ENCODE measurements at regions not wholly inside any gene's neighbourhood (a gene's known extent, or its start where the extent isn't known, plus 50 kb on each side); places are given as distances from the start of the nearest gene placed in this dataset.

GRCh38 chr14:25431211-25432076 lies 381.5 kb upstream of the STXBP6 start:
- ATAC-seq, result peak; percentile 97
- H3K27ac ChIP-seq (ENCODE audit: extremely low read length, insufficient read depth, low read length), result no peak overlapping the region
- no peak overlapping the region for H3K9ac ChIP-seq (ENCODE audit: insufficient read depth, low read depth, low read length)
- WGBS (ENCODE audit: low lambda C conversion rate), result 27% methylated on average over 21 of the region's 21 CpGs
- no peak overlapping the region for H3K4me2 ChIP-seq (ENCODE audit: low read depth, low read length)
- H3K36me3 ChIP-seq (replicated peaks in 1 of 2; ENCODE audit: control insufficient read depth in 1 of 2, insufficient read depth in 2 of 2, low read length in 2 of 2), result no peaks in the 10 kb centered on the region
- H2AFZ ChIP-seq (ENCODE audit: low read length), result no peak overlapping the region
- H3K27me3 ChIP-seq (ENCODE audit: control insufficient read depth in 1 of 2, insufficient read depth in 2 of 2, low read length in 2 of 2), result no peaks in the 10 kb centered on the region
- no TSS peak for BruUV-seq (replicated peaks)
- peak; percentile 53 for DNase-seq (ENCODE audit: low spot score)
- peak; percentile 67 for FAIRE-seq
- intact Hi-C loops (cut with micrococcal nuclease; ENCODE audit: unreplicated experiment) (loop anchor here (1.0 kb wide), 1 partner anchor 107 kb away; no protein-coding TSS in a partner anchor), in situ Hi-C loops (cut with HindIII; ENCODE audit: extremely low pct_ligation_motif_present, low pct_unique_long_range_greater_than_20kb) (no loop called here)
- no peaks in the 10 kb centered on the region for H3K79me2 ChIP-seq (ENCODE audit: insufficient read depth, low read length)
- ChIA-PET CTCF (ENCODE audit: low intra/inter-chr PET ratio, low total read pairs) (interaction anchor here (1.1 kb wide), 1 partner anchor 106 kb away, joined by 3 read pairs; no protein-coding TSS in a partner anchor), POLR2A (no interaction called here)
- H4K20me1 ChIP-seq (ENCODE audit: insufficient read depth, low read length), result no peaks in the 10 kb centered on the region
- no peaks in the 10 kb centered on the region for H3K4me1 ChIP-seq (ENCODE audit: insufficient read depth, low read length)
- no peak overlapping the region for H3K4me3 ChIP-seq (replicated peaks in 1 of 3; ENCODE audit: insufficient read depth in 1 of 3, low read depth in 2 of 3, low read length in 3 of 3)
- H3K9me3 ChIP-seq (ENCODE audit: low read length), result peaks cover 67% of the 10 kb centered on the region
- no peak for TF ChIP-seq SSRP1 (CRISPR knock-in tag; IDR thresholded peaks at IDR 0.05)
- TF ChIP-seq SIX1 (CRISPR knock-in tag; IDR thresholded peaks at IDR 0.05; ENCODE audit: borderline replicate concordance), result no peak
- 0 out of 2 replicates have a peak, but pooled peaks have one; percentile 38 for TF ChIP-seq ELK4 (CRISPR knock-in tag; IDR thresholded peaks at IDR 0.05; ENCODE audit: borderline replicate concordance)
- no peak for TF ChIP-seq YY1 (IDR thresholded peaks at IDR 0.05; ENCODE audit: insufficient read depth, insufficient replicate concordance, low read depth, low read length)
- TF ChIP-seq ZNF773 (CRISPR knock-in tag; IDR thresholded peaks at IDR 0.05; ENCODE audit: borderline replicate concordance), result 0 out of 2 replicates have a peak, but pooled peaks have one; percentile 12
- 0 out of 2 replicates have a peak, but pooled peaks have one; percentile 34 for TF ChIP-seq HINFP (CRISPR knock-in tag; IDR thresholded peaks at IDR 0.05; ENCODE audit: low read depth)
- peak; percentile 79; the same call in 1 of the 2 replicates for TF ChIP-seq ZUFSP (CRISPR knock-in tag; IDR thresholded peaks at IDR 0.05; ENCODE audit: borderline replicate concordance)
- TF ChIP-seq ZSCAN21 (CRISPR knock-in tag; IDR thresholded peaks at IDR 0.05; ENCODE audit: borderline replicate concordance), result no peak
- 0 out of 2 replicates have a peak, but pooled peaks have one; percentile 34 for TF ChIP-seq KLF12 (CRISPR knock-in tag; IDR thresholded peaks at IDR 0.05; ENCODE audit: borderline replicate concordance)
- TF ChIP-seq KLF15 (CRISPR knock-in tag; IDR thresholded peaks at IDR 0.05; ENCODE audit: borderline replicate concordance), result no peak
- TF ChIP-seq HOXA9 (CRISPR knock-in tag; IDR thresholded peaks at IDR 0.05; ENCODE audit: borderline replicate concordance), result 0 out of 2 replicates have a peak, but pooled peaks have one; percentile 43
- no peak for TF ChIP-seq ZNF3 (CRISPR knock-in tag; IDR thresholded peaks at IDR 0.05)
- TF ChIP-seq ZNF780A (CRISPR knock-in tag; IDR thresholded peaks at IDR 0.05), result 0 out of 2 replicates have a peak, but pooled peaks have one; percentile 15
- TF ChIP-seq ARID3A (IDR thresholded peaks at IDR 0.05; ENCODE audit: low read depth, low read length), result no peak
- no peak for TF ChIP-seq BHLHE40 (IDR thresholded peaks at IDR 0.05; ENCODE audit: low read length)
- peak; percentile 81 for TF ChIP-seq STAG1 (CRISPR knock-in tag; IDR thresholded peaks at IDR 0.05)
- no peak for TF ChIP-seq ELF1 (CRISPR knock-in tag; IDR thresholded peaks at IDR 0.05)

Data from HepG2 (cell line).